Fibroblast of the conjunctiva (primary cell): ENCODE measurements at regions not wholly inside any gene's neighbourhood (a gene's known extent, or its start where the extent isn't known, plus 50 kb on each side); places are given as distances from the start of the nearest gene placed in this dataset.
A peak's percentile ranks its signal among the peaks of the same experiment; 100 is the strongest.
"Not testable (repeated sequence)": the region's sequence is repeated elsewhere in the genome, so short reads cannot be mapped to it uniquely, and the experiment has no call there.

ENCODE experiments used
- DNase-seq: peaks from one replicate; pipeline ENCODE4 v3.0.0-alpha.2; 2010; ENCODE audit warnings: low read depth

DNA sequence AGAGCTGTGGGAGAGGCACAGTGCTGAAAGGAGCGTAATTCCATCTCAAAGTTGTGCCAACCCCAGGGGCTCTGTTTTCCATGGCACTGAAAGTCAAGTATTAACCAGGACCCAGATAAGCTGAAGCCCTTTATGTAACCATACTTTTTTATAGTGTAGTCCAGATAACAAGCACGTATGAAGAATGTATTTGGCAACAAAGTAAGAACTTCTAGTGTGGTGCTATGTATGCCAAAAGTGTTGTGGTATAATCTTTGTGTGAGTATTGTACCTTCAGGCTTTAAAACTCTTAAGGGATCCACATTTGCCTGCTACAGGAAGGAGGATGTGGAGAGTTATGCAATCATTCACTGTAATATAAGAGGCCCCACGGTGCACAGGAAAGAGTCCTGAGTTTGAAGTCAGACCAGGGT is 129.4 kb downstream of the IBTK start:
- no peak for DNase-seq

DNA sequence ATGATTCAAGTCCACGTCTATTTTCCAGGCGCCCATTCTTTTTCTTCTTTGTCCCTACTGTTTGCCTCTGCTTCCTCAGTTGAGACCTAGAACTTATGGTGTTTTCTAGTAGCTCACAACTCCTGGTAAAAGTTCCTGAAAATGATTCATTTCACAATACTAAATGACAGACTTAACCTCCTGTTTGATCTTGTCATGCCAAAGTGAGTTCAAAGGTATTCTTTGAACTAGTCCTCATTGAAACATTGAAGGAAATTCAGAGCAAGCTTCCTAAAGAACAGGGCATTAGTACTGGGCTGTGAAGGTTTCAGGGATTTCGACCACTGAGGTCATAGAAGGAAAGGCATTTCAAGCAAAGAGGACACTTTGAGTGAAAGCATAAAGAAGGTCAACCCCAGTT is 132.8 kb downstream of the IBTK start:
- DNase-seq, result no peak

DNA sequence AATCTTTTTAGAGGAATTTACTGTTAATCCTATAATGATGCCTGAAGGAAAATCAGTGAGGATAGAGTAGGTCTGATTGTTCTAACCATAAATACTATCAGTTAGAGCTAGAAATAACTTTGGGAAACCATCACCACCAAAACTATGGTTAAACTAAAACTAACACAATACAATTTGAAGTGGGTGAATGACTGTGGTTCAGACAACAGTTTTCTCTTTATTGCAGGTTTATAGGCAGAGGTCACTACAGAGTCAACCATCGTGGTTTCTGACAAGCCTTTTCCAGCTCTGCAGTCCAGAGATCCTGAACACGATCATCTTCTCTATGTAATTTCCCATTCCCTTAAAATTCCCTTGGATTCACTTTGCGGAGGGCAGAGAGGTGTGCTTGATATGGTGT is 134.3 kb downstream of the IBTK start:
- DNase-seq, result no peak

DNA sequence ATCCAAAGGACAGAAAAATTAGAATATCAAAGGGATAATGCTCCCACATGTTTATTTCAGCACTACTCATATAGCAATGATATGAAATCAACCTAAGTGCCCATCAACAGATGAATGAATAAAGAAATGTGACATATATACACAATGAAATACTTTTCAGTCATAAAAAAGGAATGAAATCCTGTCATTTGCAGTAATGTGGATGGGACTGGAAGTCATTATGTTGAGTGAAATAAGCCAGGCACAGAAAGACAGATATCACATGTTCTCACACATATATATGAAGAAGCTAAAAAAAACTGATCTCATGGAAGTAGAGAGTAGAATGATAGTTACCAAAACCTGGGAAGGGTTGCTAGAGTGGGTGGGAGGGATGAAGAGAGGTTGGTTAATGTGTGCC is 135.7 kb downstream of the IBTK start:
- no peak for DNase-seq

DNA sequence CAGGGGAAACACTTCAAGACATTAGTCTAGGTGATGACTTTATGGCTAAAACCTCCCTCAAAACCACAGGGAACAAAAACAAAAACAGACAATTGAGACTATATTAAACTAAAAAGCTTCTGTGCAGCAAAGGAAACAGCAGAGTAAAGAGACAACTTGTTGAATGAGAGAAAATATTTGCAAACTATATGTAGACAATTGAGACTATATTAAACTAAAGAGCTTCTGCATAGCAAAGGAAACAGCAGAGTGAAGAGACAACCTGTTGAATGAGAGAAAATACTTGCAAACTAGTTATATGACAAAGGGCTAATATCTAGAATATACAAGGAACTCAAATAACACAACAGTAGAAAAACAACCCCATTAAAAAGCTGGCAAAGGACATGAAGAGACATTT is 136.4 kb downstream of the IBTK start:
- no peak for DNase-seq

DNA sequence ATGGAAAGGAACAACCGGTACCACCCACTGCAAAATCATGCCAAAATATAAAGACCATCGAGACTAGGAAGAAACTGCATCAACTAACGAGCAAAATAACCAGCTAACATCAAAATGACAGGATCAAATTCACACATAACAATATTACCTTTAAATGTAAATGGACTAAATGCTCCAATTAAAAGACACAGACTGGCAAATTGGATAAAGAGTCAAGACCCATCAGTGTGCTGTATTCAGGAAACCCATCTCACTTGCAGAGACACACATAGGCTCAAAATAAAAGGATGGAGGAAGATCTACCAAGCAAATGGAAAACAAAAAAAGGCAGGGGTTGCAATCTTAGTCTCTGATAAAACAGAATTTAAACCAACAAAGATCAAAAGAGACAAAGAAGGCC is 144.4 kb downstream of the IBTK start:
- DNase-seq, result not testable (repeated sequence)

DNA sequence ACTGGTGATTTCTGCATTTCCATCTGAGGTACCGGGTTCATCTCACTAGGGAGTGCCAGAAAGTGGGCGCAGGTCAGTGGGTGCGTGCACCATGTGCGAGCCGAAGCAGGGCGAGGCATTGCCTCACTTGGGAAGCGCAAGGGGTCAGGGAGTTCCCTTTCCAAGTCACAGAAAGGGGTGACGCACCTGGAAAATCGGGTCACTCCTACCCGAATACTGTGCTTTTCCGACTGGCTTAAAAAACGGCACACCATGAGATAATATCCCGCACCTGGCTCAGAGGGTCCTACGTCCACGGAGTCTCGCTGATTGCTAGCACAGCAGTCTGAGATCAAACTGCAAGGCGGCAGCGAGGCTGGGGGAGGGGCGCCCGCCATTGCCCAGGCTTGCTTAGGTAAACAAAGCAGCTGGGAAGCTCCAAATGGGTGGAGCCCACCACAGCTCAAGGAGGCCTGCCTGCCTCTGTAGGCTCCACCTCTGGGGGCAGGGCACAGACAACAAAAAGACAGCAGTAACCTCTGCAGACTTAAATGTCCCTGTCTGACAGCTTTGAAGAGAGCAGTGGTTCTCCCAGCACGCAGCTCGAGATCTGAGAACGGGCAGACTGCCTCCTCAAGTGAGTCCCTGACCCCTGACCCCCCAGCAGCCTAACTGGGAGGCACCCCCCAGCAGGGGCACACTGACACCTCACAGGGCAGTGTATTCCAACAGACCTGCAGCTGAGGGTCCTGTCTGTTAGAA is 146.0 kb downstream of the IBTK start:
- not testable (repeated sequence) for DNase-seq

DNA sequence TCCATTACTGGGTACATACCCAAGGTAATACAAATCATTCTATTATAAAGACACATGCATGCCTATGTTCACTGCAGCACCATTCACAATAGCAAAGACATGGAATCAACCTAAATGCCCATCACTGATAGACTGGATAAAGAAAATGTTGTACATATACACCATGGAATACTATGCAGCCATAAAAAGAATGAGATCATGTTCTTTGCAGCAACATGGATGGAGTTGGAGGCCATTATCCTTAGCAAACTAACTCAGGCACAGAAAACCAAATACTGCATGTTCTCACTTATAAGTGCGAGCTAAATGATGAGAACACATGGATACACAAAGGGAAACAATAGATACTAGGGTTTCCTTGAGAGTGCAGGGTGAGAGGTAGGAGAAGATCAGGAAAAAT is 146.8 kb downstream of the IBTK start:
- not testable (repeated sequence) for DNase-seq

DNA sequence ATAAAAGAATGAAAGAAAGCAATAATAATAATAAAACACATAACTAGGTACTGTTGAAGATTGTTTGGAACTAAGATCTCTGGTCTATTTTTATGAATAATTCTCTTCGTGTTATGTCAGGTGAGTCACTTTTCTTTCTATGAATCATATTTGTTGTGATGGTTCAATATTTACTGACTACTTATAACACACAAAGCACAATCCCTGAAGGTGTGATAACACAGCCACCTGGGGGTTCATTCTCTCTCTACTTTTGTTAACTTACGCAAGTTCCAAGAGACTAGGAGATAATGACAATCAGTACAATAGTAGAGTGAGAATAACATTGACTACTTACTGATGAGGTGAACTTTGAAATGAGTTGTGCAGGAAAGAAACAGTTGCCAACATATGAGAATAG is 149.9 kb downstream of the IBTK start:
- no peak for DNase-seq

DNA sequence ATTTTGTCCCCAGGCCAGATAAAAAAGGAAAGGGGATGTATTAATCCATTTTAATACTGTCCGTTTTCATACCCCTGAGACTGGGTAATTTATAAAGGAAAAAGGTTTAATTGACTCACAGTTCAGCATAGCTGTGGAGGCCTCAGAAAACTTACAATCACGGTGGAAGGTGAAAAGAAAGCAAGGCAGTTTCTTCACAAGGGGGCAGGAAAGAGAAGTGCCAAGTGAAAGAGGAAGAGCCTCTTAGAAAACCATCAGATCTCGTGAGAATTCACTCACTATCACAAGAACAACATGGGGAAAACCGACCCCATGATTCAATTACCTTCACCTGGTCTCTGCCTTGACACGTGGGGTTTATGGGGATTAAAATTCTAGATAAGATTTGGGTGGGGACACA is 152.5 kb downstream of the IBTK start:
- no peak for DNase-seq

DNA sequence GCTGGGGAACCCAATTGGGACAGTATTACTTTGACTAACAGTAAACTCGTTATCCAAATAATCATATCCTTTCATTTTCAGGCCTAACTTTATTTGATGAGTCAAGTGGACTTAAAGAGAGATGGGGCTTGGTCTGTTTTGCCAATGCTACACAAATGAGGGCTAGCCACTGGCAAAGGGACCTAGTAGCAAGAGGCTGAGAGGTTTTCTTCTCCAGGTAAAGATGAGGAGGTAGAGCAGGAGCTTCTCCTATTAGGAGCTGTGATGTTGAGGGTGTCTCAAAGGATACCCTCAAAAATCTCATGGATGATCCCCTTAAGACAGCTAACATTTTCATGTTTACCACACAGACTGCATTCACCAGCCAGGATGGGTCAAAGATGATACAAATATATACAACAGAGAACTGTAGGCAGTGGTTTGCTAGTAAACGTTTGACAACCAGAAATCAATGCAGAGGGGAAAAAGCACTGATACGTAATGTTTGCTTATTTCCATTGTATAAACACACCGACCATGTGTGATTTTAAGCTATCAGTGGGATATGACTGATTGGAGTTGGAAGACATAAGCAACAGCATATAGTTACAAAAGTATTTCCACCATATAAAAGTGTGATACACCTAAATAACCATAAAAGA is 153.3 kb downstream of the IBTK start:
- DNase-seq, result no peak

DNA sequence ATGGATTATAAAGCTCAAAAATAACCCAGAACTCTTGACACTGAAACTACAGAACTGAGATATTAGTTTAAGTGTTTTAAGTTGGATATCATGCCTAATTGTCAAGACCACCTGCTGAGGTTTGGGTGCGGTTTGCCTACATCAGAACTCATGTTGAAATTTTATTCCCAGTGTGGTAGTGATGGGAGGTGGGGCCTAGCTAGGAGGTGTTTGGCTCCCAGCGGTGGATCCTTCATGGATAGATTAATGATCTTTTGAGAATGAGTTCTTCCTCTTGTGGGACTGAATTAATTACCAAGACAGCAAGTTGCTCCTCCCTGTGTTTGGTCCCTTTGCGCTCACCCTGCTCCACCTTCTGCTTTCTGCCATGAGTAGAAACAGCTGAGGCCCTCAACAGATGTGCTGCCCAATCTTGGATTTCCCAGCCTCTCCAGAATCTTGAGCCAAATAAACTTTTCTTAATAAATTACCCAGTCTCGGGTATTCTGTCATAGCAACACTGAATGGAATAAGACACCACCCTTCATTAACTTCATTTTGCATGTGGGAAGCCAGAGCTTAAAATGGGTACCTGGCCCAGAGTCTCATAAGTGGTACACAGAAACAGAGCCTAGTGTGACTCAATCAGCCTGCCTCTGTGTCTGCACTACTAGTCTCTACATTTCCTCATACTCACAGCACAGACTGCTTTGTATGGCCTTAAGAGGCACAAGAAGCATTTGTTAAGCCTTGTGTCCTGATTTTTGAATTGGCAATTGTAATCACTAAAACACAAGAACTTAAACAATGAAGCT is 158.4 kb downstream of the IBTK start:
- no peak for DNase-seq

DNA sequence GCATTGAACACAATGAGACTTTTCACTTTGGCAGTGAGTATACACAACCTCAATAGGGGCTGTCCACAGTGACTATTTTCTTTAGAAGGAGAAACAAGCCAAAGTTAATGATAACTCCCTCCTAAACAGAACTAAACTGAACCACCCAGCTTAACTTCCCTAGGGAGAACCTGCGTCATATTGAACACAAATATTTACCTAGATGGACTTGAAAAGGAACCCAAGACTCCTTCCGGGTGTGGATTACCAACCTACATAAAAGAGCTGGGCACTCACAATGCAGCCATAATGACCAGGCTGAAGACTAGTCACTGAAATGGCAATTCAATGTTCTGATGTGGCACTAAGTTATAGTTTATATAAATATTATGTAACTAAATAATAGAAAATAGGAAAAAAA is 160.6 kb downstream of the IBTK start:
- DNase-seq, result no peak

DNA sequence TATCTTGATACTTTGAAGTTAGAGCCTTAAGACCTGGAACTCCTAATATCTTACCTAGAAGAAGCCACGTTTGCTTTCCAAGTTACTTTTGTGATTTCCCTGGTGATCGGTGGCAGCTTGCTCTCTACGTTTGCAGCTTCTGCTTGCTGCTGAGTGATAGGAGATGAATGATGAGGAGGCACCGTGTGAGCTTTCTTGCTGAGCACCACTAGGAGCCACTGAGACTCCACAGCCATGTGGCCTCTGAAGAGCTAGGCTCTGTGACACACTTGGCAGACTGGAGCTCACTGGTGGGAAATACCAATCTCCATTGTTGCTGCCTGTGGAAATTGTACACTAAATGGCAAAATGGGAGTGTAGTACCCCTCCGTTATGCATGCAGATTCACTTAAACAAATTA is 161.8 kb downstream of the IBTK start:
- DNase-seq, result no peak

DNA sequence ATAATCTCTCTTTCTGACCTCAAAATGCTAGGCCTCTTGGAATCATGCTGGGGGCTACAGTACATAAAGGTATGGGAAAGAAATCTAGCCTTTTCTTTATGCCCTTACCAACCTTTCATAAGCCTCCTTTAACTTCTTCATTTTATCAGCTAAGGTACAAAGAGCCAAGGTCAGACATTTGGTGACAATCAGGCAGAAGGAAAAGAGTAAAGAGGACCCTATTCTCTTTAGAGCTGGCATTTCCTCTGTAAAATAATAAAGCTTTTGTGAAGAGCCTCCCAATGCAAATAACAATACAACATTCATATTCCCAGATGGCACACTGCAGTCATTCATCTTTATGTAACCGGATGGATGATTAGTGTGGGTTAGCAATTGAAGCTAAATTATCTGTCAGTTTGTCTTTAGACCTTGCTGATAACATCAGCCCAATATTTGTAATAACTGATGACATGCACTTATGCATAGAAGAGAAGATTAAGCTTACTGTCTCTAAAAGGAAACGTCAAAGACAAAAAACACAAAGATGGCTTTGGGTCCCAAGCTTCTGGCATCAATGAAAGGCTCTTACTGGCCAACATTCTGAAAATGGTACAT is 163.1 kb downstream of the IBTK start:
- DNase-seq, result no peak

DNA sequence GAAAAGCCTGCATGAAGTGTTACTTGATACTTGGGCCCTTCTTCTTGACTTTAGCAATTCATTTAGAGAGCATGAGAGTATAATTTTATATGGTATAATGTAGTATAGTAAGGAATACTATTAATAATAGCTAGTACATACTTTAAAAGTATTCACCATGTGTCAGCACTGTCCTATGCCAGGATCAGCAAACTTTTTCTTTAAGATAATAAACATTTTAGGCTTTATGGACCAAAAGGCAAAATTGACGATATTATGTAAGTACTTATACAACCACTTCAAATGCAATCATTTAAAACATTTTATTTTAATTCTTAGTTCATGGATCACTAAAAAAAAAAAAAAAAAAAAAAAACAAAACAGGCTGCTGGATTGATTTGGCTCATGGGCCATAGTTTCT is 163.9 kb downstream of the IBTK start:
- peak; percentile 35 for DNase-seq

DNA sequence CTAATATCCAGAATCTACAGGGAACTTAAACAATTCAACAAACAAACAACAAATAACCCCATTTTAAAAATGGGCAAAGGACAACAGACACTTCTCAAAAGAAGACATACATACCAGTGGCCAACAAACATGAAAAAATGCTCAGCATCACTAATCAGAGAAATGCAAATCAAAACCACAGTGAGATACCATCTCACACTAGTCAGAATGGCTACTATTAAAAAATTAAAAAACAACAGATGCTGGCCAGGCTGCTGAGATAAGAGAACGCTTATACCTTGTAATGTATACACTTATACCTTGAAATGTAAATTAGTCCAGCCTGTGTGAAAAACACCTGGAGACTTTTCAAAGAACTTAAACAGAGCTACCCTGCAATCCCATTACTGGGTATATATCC is 166.8 kb downstream of the IBTK start:
- no peak for DNase-seq

DNA sequence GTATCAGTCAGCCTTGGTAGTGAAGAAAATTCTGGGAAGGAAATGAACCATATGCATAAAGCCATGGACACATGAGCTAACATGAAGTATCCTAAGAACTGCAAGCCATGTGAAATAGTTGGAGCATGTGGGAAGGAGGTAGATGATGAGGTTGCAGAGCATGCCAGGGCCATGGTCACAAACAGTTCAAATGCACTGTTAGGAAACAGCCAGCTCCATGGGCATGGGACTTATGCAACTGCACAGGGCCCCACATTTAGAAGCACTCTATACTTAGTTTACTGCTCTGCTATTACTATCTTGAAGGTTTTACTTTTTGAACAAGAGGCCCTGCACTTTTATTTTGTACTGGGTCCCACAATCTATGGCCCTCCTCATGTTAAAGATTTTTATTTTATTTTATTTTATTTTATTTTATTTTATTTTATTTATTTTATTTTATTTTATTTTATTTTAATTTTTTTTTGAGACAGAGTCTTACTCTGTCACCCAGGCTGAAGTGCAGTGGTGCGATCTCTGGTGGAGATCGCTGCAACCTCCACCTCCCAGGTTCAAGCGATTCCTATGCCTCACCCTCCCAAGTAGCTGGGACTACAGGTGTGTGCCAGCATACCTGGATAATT is 169.1 kb downstream of the IBTK start:
- DNase-seq, result no peak

DNA sequence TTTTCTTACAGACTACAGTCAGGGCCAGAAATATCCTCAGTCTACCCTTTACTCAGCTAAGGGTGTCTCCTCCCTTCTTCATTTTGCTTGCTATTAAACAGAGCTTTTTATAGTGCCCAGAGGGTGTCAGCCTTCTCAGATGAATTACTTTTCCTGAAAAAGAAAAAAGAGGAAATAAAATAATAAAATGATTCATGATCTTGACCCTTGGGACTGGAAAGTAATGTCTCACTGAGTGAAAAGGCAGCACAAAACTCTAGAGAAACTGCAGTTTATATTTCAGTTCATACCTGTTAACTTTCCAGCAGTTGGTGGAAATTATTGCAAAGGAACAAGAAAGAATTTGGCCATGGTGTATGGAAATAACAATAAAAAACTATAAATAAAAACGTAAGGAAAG is 170.6 kb downstream of the IBTK start:
- no peak for DNase-seq

DNA sequence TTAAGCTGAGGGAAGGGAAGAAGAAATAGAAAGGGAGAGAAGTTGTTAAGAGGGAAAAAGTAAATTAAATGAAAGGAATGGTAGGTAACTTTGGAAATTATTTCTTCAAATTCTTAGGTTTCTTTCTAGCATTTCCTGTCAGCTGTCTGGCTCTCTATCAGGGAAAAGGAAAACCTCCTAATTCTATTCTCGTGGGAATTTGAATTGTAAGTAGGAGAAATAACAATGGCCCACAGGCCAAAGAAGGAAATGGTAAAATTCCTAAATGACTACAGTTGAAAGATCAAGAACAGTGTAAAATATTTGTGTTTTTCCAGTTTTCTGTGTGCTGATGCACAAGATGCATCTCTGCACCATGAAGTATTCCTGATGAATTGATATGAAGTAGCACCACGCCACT is 173.0 kb downstream of the IBTK start:
- no peak for DNase-seq

DNA sequence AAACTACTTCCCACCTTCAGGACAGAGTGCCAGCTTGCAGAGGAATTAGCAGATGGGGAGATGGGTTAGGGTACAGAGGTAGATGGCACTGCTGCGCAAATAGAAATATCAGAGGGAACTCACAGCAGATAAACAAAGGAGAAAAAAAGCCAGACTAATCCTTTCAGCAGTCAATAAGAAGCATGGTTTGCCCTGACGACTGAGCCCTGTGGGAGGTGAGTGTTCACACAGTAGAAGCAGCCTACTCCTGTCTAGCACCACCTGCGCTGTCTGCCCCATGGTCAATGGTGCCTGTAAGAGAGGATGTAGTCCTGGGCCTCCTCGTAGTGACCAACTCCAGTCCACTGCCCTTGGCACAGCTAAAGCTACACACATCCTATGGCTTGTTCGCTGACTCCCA is 174.1 kb downstream of the IBTK start:
- DNase-seq, result no peak

DNA sequence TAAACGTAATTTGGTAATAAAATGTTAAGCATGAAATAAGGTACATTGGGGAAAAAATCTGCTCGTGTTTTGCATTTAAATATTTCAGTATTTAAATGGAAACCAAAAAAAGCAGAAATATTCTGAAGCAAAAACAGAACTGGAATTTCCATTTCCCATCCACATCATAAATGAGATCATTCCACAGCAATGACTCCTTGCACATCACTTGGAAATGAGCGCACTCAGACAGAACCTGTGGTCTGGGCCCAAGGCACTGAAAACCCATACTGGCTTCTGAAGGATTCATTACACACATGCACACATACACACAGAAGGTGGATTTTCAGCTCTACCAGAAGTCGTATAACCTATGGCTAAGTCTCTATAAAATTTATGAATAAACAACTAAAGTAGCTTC is 174.8 kb downstream of the IBTK start:
- no peak for DNase-seq
